ENCODE measurements at regions not wholly inside any gene's neighbourhood (a gene's known extent, or its start where the extent isn't known, plus 50 kb on each side); places are given as distances from the start of the nearest gene placed in this dataset.

GRCh38 chr9:12194731-12195130 lies 498.5 kb upstream of the TYRP1 start:
- Histone ChIP-seq H3K9me3 (peaks cover 2% of the 10 kb centered on the region), H3K27me3 (replicated peaks in 1 of 2; ENCODE audit: control insufficient read depth in 2 of 2, extremely low read depth in 1 of 2, insufficient read depth in 2 of 2, low read length in 1 of 2) (no peaks in the 10 kb centered on the region), H3K4me1 (ENCODE audit: control insufficient read depth in 1 of 2, extremely low read depth in 1 of 2, insufficient read depth in 2 of 2, low read length in 2 of 2) (no peaks in the 10 kb centered on the region), H3K27ac (ENCODE audit: low read length) (no peak overlapping the region), H3K36me3 (ENCODE audit: control insufficient read depth in 2 of 2, extremely low read depth in 1 of 2, insufficient read depth in 1 of 2, low read length in 1 of 2) (no peaks in the 10 kb centered on the region), H3K4me3 (ENCODE audit: control insufficient read depth in 1 of 2, extremely low read depth in 1 of 2, low read length in 1 of 2) (no peak overlapping the region)
- DNase-seq, result no peak
- ChIA-PET POLR2A (no interaction called here), CTCF (no interaction called here)
- Mint-ChIP-seq H3K27ac (no peak overlapping the region), H3K27me3 (no peaks in the 10 kb centered on the region), H3K4me3 (no peak overlapping the region), H3K36me3 (no peaks in the 10 kb centered on the region), H3K9me3 (peaks cover 12 to 20% (median 13%) of the 10 kb centered on the region in 3 donors), H3K4me1 (no peaks in the 10 kb centered on the region)
- no peak for ATAC-seq (replicated peaks in 1 of 4)
- WGBS (ENCODE audit: insufficient coverage), result no CpG with 5 or more reads among the region's 2 CpGs

DNA sequence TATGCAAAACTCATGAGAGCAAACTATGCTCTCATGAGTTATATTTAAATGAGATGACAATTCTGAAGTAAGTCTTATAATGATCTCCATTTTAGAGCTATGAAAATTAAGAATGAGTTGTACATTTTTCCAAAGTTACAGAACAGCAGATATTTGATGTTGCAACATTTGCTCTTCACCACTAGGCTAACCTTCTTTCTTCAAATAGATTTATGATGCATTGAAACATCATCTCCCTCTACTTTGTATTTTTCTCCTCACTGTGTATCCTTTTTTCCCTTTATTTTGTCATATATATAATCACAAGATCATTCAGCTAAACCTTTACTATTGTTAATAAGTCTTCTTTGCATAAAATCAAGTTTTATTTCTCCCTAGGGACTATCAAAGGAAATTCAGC lies 497.7 kb upstream of the TYRP1 start:
- Histone ChIP-seq H3K27ac (ENCODE audit: low read length) (no peak overlapping the region), H3K27me3 (replicated peaks in 1 of 2; ENCODE audit: control insufficient read depth in 2 of 2, extremely low read depth in 1 of 2, insufficient read depth in 2 of 2, low read length in 1 of 2) (no peaks in the 10 kb centered on the region), H3K4me1 (ENCODE audit: control insufficient read depth in 1 of 2, extremely low read depth in 1 of 2, insufficient read depth in 2 of 2, low read length in 2 of 2) (no peaks in the 10 kb centered on the region), H3K36me3 (ENCODE audit: control insufficient read depth in 2 of 2, extremely low read depth in 1 of 2, insufficient read depth in 1 of 2, low read length in 1 of 2) (no peaks in the 10 kb centered on the region), H3K4me3 (ENCODE audit: control insufficient read depth in 1 of 2, extremely low read depth in 1 of 2, low read length in 1 of 2) (no peak overlapping the region), H3K9me3 (peaks cover 2% of the 10 kb centered on the region)
- no peak overlapping the region for H3K4me3 Mint-ChIP-seq
- peaks cover 6 to 15% (median 14%) of the 10 kb centered on the region in 3 donors for H3K9me3 Mint-ChIP-seq
- H3K36me3 Mint-ChIP-seq, result no peaks in the 10 kb centered on the region
- no peaks in the 10 kb centered on the region for H3K4me1 Mint-ChIP-seq
- POLR2A ChIA-PET, result no interaction called here
- ATAC-seq (replicated peaks in 1 of 4) (no peak), DNase-seq (no peak)
- no peaks in the 10 kb centered on the region for H3K27me3 Mint-ChIP-seq
- CTCF ChIA-PET, result no interaction called here
- no peak overlapping the region for H3K27ac Mint-ChIP-seq

DNA sequence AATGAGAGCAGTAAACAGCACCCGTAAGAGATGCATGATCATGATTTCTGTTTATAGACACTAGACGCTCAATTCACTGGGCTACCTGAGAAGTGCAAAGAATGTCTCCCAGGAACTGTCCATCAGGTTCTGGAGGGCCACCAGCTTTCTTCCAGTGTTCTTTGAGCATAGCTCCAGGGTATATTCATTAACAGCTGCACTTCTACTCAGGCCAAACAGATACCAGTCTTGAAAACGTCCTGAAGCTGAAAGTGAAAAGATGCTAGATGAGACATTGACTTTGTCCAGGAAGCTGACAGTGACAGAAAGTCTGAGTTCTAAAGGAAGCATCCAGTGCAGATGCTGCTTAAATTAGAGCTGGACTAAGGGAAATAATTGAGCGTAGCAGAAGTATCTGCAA lies 488.7 kb upstream of the TYRP1 start:
- WGBS (ENCODE audit: insufficient coverage), result 100% methylated on average over 1 of the region's 4 CpGs
- no peaks in the 10 kb centered on the region for H3K27me3 Mint-ChIP-seq
- no peaks in the 10 kb centered on the region for H3K36me3 Mint-ChIP-seq
- no peaks in the 10 kb centered on the region for H3K9me3 ChIP-seq
- ATAC-seq (replicated peaks in 1 of 4), result no peak
- DNase-seq, result no peak
- no peak overlapping the region for H3K4me3 ChIP-seq (ENCODE audit: control insufficient read depth in 1 of 2, extremely low read depth in 1 of 2, low read length in 1 of 2)
- H3K4me1 Mint-ChIP-seq, result no peaks in the 10 kb centered on the region
- CTCF ChIA-PET, result no interaction called here
- POLR2A ChIA-PET, result no interaction called here
- no peaks in the 10 kb centered on the region for H3K27me3 ChIP-seq (replicated peaks in 1 of 2; ENCODE audit: control insufficient read depth in 2 of 2, extremely low read depth in 1 of 2, insufficient read depth in 2 of 2, low read length in 1 of 2)
- no peak overlapping the region for H3K4me3 Mint-ChIP-seq
- H3K36me3 ChIP-seq (ENCODE audit: control insufficient read depth in 2 of 2, extremely low read depth in 1 of 2, insufficient read depth in 1 of 2, low read length in 1 of 2), result no peaks in the 10 kb centered on the region
- no peaks in the 10 kb centered on the region for H3K4me1 ChIP-seq (ENCODE audit: control insufficient read depth in 1 of 2, extremely low read depth in 1 of 2, insufficient read depth in 2 of 2, low read length in 2 of 2)
- no peak overlapping the region for H3K27ac ChIP-seq (ENCODE audit: low read length)
- no peak overlapping the region for H3K27ac Mint-ChIP-seq
- H3K9me3 Mint-ChIP-seq, result peaks cover 16 to 34% (median 18%) of the 10 kb centered on the region in 3 donors

DNA sequence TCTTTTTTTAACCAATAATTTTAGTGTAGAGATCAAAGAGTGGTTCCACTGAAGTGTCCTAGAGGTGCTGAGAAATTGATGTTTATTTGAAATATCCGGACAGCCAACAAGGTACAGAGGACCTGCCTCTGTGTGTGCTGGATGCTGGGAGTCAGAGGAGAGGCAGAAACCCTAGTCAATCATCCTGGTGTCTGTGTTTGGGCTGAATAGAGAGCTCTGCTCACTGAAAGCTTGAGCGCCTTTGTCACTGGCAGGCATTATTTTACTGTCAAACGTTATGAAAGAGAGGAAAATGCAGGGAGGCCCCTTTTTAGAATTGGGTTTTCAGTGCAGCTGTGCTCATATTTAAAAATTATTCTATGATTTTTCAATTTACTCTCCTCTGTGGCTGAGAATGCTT lies 480.3 kb upstream of the TYRP1 start:
- Histone ChIP-seq H3K4me3 (ENCODE audit: control insufficient read depth in 1 of 2, extremely low read depth in 1 of 2, low read length in 1 of 2) (no peak overlapping the region), H3K4me1 (ENCODE audit: control insufficient read depth in 1 of 2, extremely low read depth in 1 of 2, insufficient read depth in 2 of 2, low read length in 2 of 2) (no peaks in the 10 kb centered on the region), H3K36me3 (ENCODE audit: control insufficient read depth in 2 of 2, extremely low read depth in 1 of 2, insufficient read depth in 1 of 2, low read length in 1 of 2) (no peaks in the 10 kb centered on the region), H3K9me3 (peaks cover 2% of the 10 kb centered on the region), H3K27ac (ENCODE audit: low read length) (no peak overlapping the region), H3K27me3 (replicated peaks in 1 of 2; ENCODE audit: control insufficient read depth in 2 of 2, extremely low read depth in 1 of 2, insufficient read depth in 2 of 2, low read length in 1 of 2) (no peaks in the 10 kb centered on the region)
- Mint-ChIP-seq H3K27ac (no peak overlapping the region), H3K36me3 (no peaks in the 10 kb centered on the region), H3K4me3 (no peak overlapping the region), H3K27me3 (no peaks in the 10 kb centered on the region), H3K9me3 (peaks cover 17 to 38% (median 19%) of the 10 kb centered on the region in 3 donors), H3K4me1 (no peaks in the 10 kb centered on the region)
- ChIA-PET POLR2A (no interaction called here), CTCF (no interaction called here)
- no peak for DNase-seq
- ATAC-seq (replicated peaks in 1 of 4), result no peak
- WGBS (ENCODE audit: insufficient coverage), result 64% methylated on average over 2 of the region's 3 CpGs

DNA sequence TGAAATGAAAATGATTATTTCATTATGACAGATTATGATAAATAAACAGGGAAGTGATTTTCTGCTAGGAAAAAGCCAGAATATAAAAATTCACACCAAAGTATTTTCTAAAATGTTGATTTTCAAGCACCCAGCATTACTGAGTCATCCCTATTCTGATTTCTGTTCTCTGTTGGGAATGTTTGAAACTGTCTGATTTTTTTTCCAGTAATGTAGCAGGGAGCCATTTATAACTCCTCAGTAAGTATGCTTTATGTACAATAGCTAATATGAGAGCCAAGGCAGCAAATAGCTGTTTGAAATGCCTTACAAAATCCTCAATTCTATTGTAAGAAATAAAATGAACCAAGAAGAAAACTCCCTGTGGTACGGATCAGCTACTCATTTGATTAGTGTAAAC lies 471.7 kb upstream of the TYRP1 start:
- H3K4me3 ChIP-seq (ENCODE audit: control insufficient read depth in 1 of 2, extremely low read depth in 1 of 2, low read length in 1 of 2), result no peak overlapping the region
- no peak for DNase-seq
- no peaks in the 10 kb centered on the region for H3K4me1 Mint-ChIP-seq
- no peak for ATAC-seq (replicated peaks in 1 of 4)
- POLR2A ChIA-PET, result no interaction called here
- no CpG with 5 or more reads among the region's 1 CpG for WGBS (ENCODE audit: insufficient coverage)
- H3K27ac ChIP-seq (ENCODE audit: low read length), result no peak overlapping the region
- no peaks in the 10 kb centered on the region for H3K36me3 ChIP-seq (ENCODE audit: control insufficient read depth in 2 of 2, extremely low read depth in 1 of 2, insufficient read depth in 1 of 2, low read length in 1 of 2)
- no peak overlapping the region for H3K4me3 Mint-ChIP-seq
- H3K27ac Mint-ChIP-seq, result no peak overlapping the region
- no peaks in the 10 kb centered on the region for H3K36me3 Mint-ChIP-seq
- no peaks in the 10 kb centered on the region for H3K27me3 Mint-ChIP-seq
- no peaks in the 10 kb centered on the region for H3K27me3 ChIP-seq (replicated peaks in 1 of 2; ENCODE audit: control insufficient read depth in 2 of 2, extremely low read depth in 1 of 2, insufficient read depth in 2 of 2, low read length in 1 of 2)
- CTCF ChIA-PET, result no interaction called here
- no peaks in the 10 kb centered on the region for H3K4me1 ChIP-seq (ENCODE audit: control insufficient read depth in 1 of 2, extremely low read depth in 1 of 2, insufficient read depth in 2 of 2, low read length in 2 of 2)
- H3K9me3 Mint-ChIP-seq, result peaks cover 8 to 11% (median 10%) of the 10 kb centered on the region in 3 donors
- no peaks in the 10 kb centered on the region for H3K9me3 ChIP-seq

- H3K9me3 Mint-ChIP-seq, result peaks cover 12 to 16% (median 16%) of the 10 kb centered on the region in 3 donors
- Histone ChIP-seq H3K4me3 (ENCODE audit: control insufficient read depth in 1 of 2, extremely low read depth in 1 of 2, low read length in 1 of 2) (no peak overlapping the region), H3K27me3 (replicated peaks in 1 of 2; ENCODE audit: control insufficient read depth in 2 of 2, extremely low read depth in 1 of 2, insufficient read depth in 2 of 2, low read length in 1 of 2) (no peaks in the 10 kb centered on the region), H3K9me3 (no peaks in the 10 kb centered on the region), H3K27ac (ENCODE audit: low read length) (no peak overlapping the region), H3K36me3 (ENCODE audit: control insufficient read depth in 2 of 2, extremely low read depth in 1 of 2, insufficient read depth in 1 of 2, low read length in 1 of 2) (no peaks in the 10 kb centered on the region), H3K4me1 (ENCODE audit: control insufficient read depth in 1 of 2, extremely low read depth in 1 of 2, insufficient read depth in 2 of 2, low read length in 2 of 2) (no peaks in the 10 kb centered on the region)
- ATAC-seq (replicated peaks in 1 of 4) (no peak), DNase-seq (no peak)
- no peaks in the 10 kb centered on the region for H3K27me3 Mint-ChIP-seq
- H3K36me3 Mint-ChIP-seq, result no peaks in the 10 kb centered on the region
- no peak overlapping the region for H3K27ac Mint-ChIP-seq
- CTCF ChIA-PET, result no interaction called here
- H3K4me1 Mint-ChIP-seq, result no peaks in the 10 kb centered on the region
- H3K4me3 Mint-ChIP-seq, result no peak overlapping the region
- WGBS (ENCODE audit: insufficient coverage), result no CpG with 5 or more reads among the region's 4 CpGs
- POLR2A ChIA-PET, result no interaction called here
Measured at GRCh38 chr9:12224449-12224848, 468.7 kb upstream of the TYRP1 start.

- H3K4me1 Mint-ChIP-seq, result no peaks in the 10 kb centered on the region
- H3K27me3 ChIP-seq (replicated peaks in 1 of 2; ENCODE audit: control insufficient read depth in 2 of 2, extremely low read depth in 1 of 2, insufficient read depth in 2 of 2, low read length in 1 of 2), result no peaks in the 10 kb centered on the region
- H3K4me3 ChIP-seq (ENCODE audit: control insufficient read depth in 1 of 2, extremely low read depth in 1 of 2, low read length in 1 of 2), result no peak overlapping the region
- no peaks in the 10 kb centered on the region for H3K36me3 ChIP-seq (ENCODE audit: control insufficient read depth in 2 of 2, extremely low read depth in 1 of 2, insufficient read depth in 1 of 2, low read length in 1 of 2)
- ATAC-seq (replicated peaks in 1 of 4), result no peak
- H3K9me3 ChIP-seq, result no peaks in the 10 kb centered on the region
- no peaks in the 10 kb centered on the region for H3K27me3 Mint-ChIP-seq
- no peaks in the 10 kb centered on the region for H3K36me3 Mint-ChIP-seq
- no peaks in the 10 kb centered on the region for H3K4me1 ChIP-seq (ENCODE audit: control insufficient read depth in 1 of 2, extremely low read depth in 1 of 2, insufficient read depth in 2 of 2, low read length in 2 of 2)
- ChIA-PET POLR2A (no interaction called here), CTCF (no interaction called here)
- H3K27ac ChIP-seq (ENCODE audit: low read length), result no peak overlapping the region
- H3K9me3 Mint-ChIP-seq, result peaks cover 19 to 50% (median 26%) of the 10 kb centered on the region in 3 donors
- 14% methylated on average over 1 of the region's 1 CpG for WGBS (ENCODE audit: insufficient coverage)
- DNase-seq, result no peak
- H3K4me3 Mint-ChIP-seq, result no peak overlapping the region
- no peak overlapping the region for H3K27ac Mint-ChIP-seq
Measured at GRCh38 chr9:12230708-12231107, 462.5 kb upstream of the TYRP1 start.

Data from T-cell (primary cell).